IPS-11a (cell line): ENCODE measurements at regions not wholly inside any gene's neighbourhood (a gene's known extent, or its start where the extent isn't known, plus 50 kb on each side); places are given as distances from the start of the nearest gene placed in this dataset.
"Not testable (repeated sequence)": the region's sequence is repeated elsewhere in the genome, so short reads cannot be mapped to it uniquely, and the experiment has no call there.

Experiments
- H3K4me3 ChIP-seq: one replicate; pipeline ENCODE4 v1.5.1; 2013; ENCODE audit warnings: low read depth, low read length, control low read depth

DNA sequence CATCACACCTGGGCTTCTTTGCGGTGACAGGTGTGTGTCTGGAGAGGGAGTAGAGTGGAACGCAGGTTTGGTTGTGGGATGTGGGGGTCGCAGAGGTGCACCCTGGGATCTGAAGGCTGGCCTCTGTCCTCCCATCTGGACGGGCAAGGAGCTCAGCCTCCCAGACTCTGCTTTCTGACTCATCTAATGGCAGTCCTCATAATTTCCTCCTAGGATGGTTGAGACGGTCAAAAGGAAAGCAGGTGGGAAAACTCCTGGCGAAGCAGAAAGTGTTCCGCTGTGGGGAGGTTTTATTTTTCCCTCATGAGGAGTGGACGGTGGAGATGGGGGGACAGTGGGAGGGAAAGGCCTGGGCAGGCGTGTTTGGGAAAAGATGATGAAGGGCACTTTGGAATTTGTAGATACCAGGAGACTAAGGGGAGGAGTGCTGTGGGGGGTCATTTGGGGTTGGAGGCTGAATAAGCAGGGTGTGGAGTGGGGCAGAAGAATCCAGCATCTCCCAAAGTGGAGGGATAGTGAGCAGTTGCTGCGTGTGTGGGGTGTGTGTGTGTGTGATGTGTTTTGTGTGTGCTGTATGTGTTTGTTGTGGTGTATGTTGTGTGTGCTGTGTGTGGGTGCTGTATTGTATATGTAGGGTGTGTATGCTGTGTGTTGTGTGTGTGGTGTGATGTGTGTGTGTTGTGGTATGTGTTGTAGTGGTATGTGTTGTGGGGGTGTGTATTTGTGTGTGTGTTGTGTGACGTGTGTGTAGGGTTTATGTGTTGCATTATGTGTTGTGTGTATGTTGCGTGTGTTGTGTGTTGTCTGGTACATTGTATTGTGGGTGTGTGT, 97.2 kb upstream of the PODXL start:
- H3K4me3 ChIP-seq: no peak overlapping the region

DNA sequence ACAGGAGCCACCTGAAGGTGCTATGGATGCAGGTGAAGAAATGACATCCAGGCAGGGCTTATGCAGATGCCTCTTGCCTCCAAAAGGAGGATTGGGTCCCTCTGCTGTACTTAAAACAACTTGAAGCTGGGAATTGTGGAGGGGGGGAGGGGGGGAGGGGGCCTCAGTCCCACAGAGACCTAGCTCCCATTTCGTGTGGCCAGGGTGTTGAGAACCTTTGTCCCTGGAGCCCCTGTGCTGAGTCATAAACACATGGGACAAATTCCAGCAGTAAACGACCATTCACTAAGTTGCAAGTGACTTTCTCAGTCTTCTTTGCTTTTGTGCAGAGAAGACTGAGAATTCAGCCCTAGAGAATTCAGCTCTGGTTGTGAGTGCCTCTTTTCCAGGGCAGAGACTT, 96.5 kb upstream of the PODXL start:
- H3K4me3 ChIP-seq: no peak overlapping the region

DNA sequence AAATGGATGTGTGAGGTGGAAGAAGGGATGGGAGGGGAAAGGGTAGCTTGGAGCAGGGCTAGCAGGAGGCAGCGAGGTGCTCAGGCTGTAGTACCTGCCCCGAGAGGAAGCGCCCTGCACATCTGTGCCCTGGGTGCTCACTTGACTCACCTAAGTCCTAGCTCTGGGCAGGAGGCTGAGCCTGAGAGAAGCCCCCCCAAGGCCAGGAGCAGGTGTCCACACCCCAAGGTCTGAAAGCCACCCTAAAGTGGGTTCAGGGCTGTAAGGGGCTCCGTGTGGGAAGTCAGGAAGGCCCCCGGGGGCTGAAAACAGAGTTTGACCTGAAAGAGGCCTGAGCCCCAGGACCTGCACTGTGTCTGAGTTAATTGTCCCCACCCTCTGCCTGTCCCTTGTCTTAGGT, 95.8 kb upstream of the PODXL start:
- H3K4me3 ChIP-seq: no peak overlapping the region

DNA sequence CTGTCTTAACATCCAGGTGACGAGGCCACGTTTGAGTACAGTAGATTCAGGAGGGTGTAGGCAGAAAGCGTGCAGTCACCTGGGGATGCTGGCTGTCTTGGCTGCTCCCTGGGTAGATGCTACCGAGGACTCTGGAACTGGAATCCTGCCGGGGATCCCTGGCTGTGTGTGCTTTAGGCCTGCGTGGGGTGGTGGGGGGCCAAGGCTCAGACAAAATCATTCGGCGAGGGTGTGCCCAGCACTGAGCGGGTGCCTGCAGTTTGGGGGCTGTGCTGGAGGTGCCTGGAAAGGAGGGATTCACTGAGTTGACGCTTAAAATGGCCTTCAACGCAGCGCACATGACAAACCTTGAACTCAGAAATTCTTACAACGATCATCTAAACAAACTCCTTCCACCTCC, 93.5 kb upstream of the PODXL start:
- no peak overlapping the region for H3K4me3 ChIP-seq

DNA sequence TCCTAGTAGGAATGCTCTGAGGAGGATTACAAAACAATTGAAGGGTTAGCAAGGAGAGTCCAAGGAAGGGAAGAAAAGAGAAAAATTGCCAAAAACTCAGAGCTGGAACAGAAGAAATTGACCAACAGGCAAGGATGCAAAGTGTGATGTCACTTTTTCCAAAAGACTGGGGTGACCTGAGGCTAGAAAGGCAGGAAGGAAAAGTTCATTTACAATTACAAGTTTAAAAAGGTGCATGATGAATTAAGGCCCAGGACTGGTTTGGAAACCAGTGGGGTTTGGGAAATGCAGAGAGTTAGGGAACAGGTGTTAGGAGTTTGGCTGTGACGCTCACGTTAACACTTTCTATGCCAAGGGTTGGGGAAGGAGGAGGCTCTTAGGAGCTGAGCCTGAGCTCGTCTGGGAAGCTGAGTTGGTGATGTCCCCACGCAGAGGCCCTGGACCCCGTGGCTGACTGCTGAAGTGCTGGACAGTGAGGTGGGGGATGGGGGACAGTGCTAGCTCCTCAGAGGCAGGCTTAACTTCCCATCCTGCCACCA, 92.6 kb upstream of the PODXL start:
- no peak overlapping the region for H3K4me3 ChIP-seq

DNA sequence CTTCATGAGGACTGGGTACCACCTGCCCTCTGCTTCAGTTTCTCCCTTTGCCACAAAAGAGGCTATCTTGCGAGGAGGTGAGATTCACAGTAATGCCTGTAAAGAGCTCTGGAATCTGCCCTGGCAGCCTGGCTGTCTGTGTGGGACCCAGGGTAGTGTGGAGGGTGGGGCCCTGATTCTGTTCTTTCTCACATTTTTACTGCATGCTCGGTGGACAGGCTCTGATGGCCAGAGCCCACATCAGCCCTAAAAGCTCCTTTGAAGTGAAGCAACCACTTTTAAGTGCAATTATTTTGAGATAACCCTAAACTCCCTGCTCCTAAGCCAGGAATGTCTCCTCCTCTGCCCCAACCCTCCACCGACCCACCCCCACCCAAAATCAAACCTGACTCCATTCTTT, 92.1 kb upstream of the PODXL start:
- no peak overlapping the region for H3K4me3 ChIP-seq

DNA sequence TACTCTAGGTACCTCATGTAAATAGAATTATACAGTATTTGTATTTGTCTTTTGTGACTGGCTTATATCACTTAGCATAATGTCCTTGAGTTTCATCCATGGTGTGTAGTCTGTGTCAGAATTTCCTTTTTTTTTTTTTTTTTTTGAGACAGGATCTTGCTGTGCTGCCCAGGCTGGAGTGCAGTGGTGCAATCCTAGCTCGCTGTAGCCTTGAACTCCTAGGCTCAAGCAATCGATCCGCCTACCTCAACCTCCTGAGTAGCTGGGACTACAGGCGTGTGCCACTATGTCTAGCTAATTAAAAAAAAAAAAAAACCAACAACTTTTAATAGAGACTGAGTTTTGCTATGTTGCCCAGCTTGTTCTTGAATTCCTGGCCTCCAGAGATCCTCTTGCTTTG, 89.8 kb upstream of the PODXL start:
- no peak overlapping the region for H3K4me3 ChIP-seq

DNA sequence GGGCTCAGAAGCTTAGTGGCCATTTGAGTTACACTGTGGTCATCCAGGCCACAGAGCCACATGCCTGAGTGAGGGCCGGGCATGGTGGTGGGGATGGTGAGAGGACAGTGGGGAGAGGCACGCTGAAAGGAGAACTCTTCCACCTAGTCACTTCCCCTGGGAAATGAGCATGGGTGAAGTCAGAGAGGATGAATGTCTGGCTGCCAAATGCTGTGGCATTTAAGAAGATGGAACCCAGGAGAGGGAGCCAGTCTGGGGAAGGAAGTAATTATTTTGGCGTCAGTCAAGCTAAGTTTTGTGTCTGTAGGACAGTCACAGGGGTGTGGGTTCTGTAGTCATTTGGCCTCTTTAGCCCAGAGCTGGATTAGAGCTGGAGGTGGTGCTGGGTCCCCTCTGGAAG, 86.0 kb upstream of the PODXL start:
- H3K4me3 ChIP-seq: no peak overlapping the region

DNA sequence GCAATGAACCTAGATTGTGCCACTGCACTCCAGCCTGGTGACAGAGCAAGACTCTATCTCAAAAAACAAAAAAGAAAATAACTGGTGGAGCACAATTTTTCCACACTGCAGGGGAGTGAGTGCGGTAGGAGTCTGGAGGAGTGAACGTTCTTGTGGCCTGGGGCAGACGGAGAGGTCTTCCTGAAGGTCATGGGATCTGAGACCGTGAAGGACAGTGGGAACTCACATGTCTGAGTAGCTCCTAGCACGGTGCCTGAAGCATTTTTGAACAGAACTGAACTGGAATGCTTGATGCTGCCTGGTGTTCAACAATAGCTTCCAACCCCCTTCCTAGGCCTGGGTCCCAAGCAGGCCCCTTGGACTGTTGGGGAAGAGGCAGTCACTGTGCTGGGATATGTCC, 84.3 kb upstream of the PODXL start:
- H3K4me3 ChIP-seq: no peak overlapping the region

DNA sequence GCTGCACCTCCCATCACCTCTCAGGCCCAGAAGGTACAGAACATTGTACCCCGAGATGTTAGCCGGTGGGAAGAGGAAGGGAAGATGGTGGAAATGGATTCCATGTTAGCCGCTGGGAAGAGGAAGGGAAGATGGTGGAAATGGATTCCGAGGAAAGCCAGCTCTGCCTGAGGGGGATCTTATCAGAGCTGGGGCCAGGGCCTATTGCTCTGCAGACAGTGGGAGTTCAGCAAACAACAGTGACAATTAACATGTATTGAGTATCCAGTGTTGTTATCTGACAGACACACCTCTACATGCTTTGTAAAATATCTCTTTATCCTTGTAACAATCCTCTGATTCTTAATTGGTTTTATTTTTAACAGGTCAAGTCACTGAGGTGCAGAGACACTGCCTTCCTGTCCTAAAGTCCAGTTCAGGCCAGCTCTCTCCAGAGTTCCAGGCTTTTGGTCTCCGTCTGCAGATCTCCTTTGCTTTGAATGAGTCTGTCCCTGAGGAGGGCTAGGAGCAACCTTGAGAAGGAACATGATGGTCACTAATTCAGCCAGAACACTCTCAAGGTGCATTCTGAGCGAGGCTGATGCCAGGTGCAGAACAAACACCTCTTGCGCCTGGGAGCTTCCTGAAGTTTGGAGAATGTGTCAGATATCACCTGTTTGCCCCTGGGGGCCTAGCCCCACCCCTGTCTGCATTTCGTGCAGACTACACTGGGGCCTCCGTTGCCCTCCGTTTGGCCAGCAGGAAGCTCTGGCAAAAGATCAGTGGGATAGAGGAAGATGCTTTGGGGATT, 82.4 kb upstream of the PODXL start:
- H3K4me3 ChIP-seq: no peak overlapping the region

DNA sequence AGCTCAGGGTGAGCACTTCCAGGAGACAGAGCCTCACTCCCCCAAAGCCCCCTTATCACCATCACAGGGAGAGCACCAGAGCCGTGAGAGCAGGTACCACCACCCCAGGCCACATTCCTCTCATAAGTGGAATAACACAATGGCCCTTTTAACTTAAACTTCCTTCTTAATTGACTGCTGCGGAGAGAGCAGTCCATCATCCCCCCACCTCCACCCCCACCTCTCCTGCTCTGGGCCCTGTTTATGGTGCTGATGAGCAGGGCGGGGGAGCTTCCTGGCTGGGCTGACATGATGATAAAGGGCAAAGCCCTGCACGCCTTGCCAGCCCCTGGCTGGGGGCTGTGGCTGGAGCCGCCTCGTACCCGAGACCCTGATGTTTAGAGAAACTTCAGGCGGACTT, 81.4 kb upstream of the PODXL start:
- no peak overlapping the region for H3K4me3 ChIP-seq

DNA sequence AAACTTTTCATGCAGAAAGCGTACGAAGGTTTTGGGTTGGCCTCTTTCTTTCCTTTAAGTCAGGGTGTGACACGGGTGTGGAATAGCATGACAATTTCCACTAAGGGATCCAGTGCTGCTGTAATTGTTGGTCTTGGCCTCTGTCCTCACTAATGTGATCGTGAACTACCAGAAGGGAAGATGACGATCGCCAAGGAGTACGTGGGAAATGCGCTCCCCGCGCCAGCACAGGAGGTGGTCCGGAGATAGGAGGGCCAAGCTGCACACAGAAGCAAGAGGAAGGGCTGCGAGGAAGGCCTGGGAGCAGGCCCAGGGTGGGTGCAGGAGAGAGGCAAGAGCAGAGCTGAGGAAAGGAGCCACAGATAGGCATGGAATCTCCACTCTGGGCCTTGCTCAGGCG, 79.7 kb upstream of the PODXL start:
- H3K4me3 ChIP-seq: no peak overlapping the region

DNA sequence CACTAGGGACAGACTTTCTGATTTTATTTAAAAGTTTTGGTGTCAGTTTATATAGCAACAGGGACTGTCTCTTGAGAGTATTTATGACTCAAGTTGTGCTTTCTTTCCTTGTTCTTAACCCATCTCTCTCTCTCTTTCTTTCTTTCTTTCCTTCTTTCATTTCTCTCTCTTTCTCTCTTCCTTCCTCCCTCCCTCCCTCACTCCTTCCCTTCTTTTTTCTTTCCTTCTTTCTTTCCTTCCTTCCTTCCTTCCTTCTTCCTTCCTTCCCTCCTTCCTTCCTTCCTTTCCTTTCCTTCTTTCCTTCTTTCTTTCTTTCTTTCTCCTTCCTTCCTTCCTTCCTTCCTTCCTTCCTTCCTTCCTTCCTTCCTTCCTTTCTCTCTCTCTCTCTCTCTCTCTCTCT, 77.8 kb upstream of the PODXL start:
- not testable (repeated sequence) for H3K4me3 ChIP-seq

DNA sequence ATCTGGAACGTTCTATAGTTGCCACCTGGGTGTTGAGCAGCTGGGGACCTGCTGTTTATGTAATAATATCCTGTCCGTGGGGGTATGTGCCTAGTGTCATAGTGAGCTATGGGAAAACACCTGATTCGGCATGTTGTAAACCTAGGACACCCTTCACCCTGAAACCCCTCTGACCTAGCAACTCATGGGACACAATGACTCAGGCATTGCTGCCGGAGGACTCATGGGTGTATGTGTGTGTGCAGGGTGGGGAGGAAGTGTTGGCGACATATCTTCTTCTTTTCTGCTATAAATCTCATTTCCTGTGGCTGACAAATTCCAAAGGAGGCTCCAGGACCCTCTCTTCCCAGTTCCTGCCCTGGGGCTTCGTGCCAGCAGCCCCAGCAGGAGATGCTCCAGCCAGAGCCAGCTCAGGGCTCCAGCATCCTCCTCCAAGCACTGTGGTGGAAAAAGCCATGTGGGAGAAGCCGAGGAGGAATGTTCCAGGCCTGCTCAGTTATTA, 77.0 kb upstream of the PODXL start:
- H3K4me3 ChIP-seq: no peak overlapping the region

DNA sequence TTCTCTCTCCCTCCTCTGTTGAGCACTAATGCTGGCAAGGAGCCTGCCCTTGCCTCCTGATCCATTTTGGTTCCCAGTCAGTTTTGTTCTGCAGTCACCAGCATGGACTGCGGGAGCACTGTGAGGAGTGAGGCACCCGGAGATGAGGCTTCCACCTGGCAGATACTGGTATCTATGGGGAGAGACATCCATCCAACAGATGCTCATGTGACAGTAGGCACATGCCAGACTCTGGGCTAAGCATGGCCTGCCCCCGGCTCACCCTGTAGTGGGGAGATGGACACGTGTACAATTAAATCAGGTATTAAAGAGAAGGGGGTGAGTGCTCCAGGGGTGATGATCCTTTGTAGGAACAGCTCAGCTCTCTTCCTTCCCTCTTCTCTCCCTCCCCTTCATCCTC, 74.0 kb upstream of the PODXL start:
- no peak overlapping the region for H3K4me3 ChIP-seq

DNA sequence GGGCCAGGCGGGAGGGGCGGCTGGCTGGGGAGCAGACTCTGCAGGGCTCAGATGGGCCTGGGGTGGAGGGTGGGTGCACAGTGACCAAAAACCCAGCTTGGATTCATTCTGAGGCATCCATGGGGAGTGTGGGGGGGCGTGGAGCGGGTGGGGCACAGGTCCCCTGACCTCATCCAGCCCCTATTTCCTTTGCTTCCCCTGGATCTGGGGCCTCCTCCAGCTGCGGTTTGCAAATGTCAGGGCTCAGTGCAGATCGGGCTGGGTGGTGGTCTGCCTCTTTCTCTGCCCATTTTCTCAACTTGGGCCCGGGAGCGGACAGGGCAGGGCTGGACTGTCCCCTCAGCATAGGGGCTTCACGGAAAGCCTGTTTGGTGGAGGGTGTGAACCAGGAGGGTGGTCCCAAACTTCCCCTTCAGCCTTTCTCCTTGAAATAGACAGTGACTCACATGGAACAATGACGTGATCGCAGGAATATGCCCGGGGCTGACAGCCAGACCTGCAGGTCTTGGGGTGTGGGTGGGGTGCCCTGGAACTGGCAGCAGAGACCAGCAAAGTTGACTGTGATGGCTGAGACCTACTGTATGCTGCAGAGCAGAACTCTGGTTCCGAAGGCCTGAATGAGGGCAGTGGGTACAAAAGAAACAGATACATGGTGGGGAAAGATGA, 72.9 kb upstream of the PODXL start:
- H3K4me3 ChIP-seq: no peak overlapping the region

DNA sequence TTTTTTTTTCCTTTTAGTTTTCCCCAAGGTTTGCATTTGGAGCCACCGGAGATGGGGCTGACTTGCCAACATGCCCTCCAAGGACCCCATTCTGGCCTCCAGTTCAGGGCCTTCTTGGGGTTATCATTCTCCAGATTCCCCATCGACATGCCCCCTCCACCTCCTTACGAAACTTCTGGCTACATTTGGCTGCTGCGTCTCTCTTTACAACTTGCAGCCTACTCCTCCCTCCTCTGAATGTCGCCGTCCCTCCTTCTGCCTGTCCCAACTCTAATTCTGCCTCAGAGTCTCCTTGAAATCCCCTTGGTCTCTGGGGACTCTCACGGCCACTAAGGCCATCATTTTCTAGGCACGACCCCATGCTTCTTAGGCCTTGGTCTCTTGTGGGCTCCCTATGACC, 72.2 kb upstream of the PODXL start:
- H3K4me3 ChIP-seq: no peak overlapping the region

DNA sequence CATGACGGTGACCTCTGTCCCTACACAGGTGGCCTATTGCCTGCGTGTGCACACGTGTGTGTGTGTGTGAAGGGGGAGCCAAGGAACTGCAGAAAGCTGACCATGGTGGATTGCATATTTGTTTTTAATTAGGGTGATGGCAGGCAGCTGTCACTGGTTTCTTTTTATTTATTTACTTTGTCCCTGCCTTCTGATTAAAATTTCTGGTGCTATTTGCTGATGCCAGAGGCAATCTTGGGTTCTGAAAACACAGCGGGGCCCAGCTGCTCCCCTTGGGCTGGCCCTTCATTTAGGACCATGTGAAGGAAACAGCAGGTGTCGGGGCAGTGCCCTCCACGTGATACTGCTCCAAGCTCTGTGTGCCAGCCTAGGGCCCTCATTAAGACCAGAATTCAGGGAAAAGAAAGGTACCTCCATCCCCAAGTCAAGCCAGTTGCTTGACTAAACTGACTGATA, 71.3 kb upstream of the PODXL start:
- no peak overlapping the region for H3K4me3 ChIP-seq

DNA sequence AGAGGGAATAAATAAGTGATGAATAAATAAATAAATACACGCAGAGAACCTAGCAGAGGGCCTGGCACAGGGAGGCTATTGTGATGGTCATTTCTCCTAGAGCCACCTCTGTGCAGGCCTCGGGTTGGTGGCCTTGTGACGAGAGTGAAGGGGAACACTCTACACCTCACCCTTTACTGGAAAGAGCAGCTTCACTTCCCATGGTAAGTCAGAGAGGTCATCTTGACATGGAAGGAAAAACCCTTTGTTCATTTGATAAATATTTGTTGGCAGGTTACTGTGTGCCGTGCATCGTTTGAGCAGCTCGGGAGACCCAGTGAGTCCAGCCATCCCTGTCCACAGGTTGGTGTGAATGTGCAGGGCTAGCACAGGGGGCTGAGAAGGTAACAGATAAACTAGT, 70.2 kb upstream of the PODXL start:
- no peak overlapping the region for H3K4me3 ChIP-seq

DNA sequence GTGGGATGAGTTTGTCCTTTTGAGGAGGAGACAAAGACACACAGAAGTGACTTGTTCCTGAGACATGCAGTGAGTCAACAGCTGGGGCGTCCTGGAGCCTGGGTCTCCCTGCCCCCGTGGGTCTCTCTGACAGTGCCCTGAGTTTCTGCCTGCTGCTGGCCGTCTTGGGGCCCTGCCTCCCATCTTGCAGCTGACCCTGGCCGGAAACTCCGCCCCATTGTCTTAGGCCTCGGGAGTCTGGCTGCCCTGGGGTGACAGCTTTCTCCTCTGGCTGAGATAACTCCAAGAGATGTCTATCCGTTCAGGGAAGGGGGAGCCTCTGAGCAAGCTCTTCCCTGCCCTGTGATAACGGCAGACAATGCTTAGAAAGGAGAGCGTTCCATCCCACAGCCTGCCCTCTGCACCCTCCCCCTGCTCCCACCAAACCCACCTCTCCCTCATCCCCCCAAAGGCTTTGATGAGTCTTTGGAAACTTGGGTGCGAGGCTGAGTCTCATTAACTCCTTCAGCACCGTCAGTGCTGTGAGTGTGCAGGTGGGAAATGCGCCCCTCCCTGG, 69.5 kb upstream of the PODXL start:
- H3K4me3 ChIP-seq: no peak overlapping the region

DNA sequence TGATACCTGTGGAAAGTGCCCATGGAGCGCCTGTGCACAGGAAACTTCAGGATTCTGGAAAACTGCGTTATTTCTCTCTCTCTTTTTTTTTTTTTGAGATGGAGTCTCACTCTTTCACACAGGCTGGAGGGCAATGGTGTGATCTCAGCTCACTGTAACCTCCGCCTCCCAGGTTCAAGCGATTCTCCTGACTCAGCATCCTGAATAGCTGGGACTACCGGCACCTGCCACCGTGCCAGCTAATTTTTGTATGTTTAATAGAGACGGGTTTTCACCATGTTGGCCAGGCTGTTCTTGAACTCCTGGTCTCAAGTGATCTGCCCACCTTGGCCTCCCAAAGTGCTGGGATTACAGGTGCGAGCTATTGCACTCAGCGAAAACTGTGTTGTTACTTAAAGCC, 68.9 kb upstream of the PODXL start:
- not testable (repeated sequence) for H3K4me3 ChIP-seq
